OCI-LY7 (cell line): ENCODE measurements at regions not wholly inside any gene's neighbourhood (a gene's known extent, or its start where the extent isn't known, plus 50 kb on each side); places are given as distances from the start of the nearest gene placed in this dataset.

Source experiments
- BruUV-seq: library from RNA; stranded (reverse); fragments of 400-500 nt; replicated peaks from 2 replicates; lab custom pipeline; 2021; lab: Mats Ljungman, UMichigan
- CTCF ChIA-PET: fragments of 300-600 bp; sonication (Branson Sonifier 250); formaldehyde crosslinking; loops from one replicate; lab custom pipeline; 2022; ENCODE audit warnings: antibody characterized with exemption; ENCODE audit not compliant: unreplicated experiment; lab: Charles Lee
- POLR2A ChIA-PET: fragments of 300-600 bp; sonication (Branson Sonifier 250); formaldehyde crosslinking; loops from one replicate; lab custom pipeline; 2022; ENCODE audit warnings: antibody characterized with exemption; lab: Charles Lee
- DNase-seq: peaks from one replicate; pipeline ENCODE4 v3.0.0-alpha.2; 2015; ENCODE audit warnings: low spot score
- H2AFZ ChIP-seq: fragments of 200-600 bp; sonication (generic), shearing (Covaris generic); 2 replicates; pipeline ENCODE4 v1.6.1; 2014; ENCODE audit warnings: mild to moderate bottlenecking, antibody characterized with exemption, low read length, moderate library complexity
- H3K27ac ChIP-seq: fragments of 200-600 bp; sonication (generic); 2 replicates; pipeline ENCODE4 v1.5.1; 2014; ENCODE audit warnings: mixed run types, low read depth, mild to moderate bottlenecking, moderate library complexity, low read length, inconsistent platforms; ENCODE audit not compliant: poor library complexity, severe bottlenecking
- H3K36me3 ChIP-seq: fragments of 200-600 bp; sonication (generic); 2 replicates; pipeline ENCODE4 v1.6.1; 2014; ENCODE audit warnings: mild to moderate bottlenecking, antibody characterized with exemption, low read length, moderate library complexity, mixed read lengths; ENCODE audit not compliant: insufficient read depth
- H3K4me1 ChIP-seq: fragments of 200-600 bp; sonication (generic); 2 replicates; pipeline ENCODE4 v1.5.1; 2014; ENCODE audit warnings: mild to moderate bottlenecking, low read length; ENCODE audit not compliant: insufficient read depth, poor library complexity, severe bottlenecking
- H3K4me2 ChIP-seq: fragments of 200-600 bp; sonication (generic); 2 replicates; pipeline ENCODE4 v1.6.1; 2014; ENCODE audit warnings: mild to moderate bottlenecking, low read length
- H3K4me3 ChIP-seq: fragments of 200-600 bp; sonication (generic); 2 replicates; pipeline ENCODE4 v1.5.1; 2014; ENCODE audit warnings: mild to moderate bottlenecking, low read depth, low read length; ENCODE audit not compliant: poor library complexity, severe bottlenecking
- H3K79me2 ChIP-seq: fragments of 200-600 bp; sonication (generic); 2 replicates; pipeline ENCODE4 v1.6.1; 2016; ENCODE audit warnings: low read depth, mild to moderate bottlenecking, low read length, moderate library complexity, mixed read lengths; ENCODE audit not compliant: insufficient read depth
- H3K9me2 ChIP-seq: fragments of 200-600 bp; sonication (generic); 2 replicates; pipeline ENCODE4 v1.6.1; 2016; ENCODE audit warnings: mild to moderate bottlenecking, low read length, mixed read lengths; ENCODE audit not compliant: insufficient read depth
- H3K9me3 ChIP-seq: fragments of 200-600 bp; sonication (generic); 2 replicates; pipeline ENCODE4 v1.6.1; 2014; ENCODE audit warnings: mild to moderate bottlenecking, mixed run types, low read length, mixed read lengths
- H4K20me1 ChIP-seq: fragments of 200-600 bp; sonication (generic); 2 replicates; pipeline ENCODE4 v1.6.1; 2014; ENCODE audit warnings: mild to moderate bottlenecking, antibody characterized with exemption, low read length, moderate library complexity, mixed read lengths; ENCODE audit not compliant: insufficient read depth
- CTCF ChIP-seq: fragments of 200-600 bp; sonication (generic); conservative IDR thresholded peaks from 2 replicates; pipeline ENCODE4 v1.5.1; 2014; ENCODE audit warnings: mild to moderate bottlenecking, antibody characterized with exemption, low read length, moderate library complexity, mixed read lengths
- EZH2phosphoT487 ChIP-seq: fragments of 200-600 bp; sonication (generic); IDR thresholded peaks from 2 replicates; pipeline ENCODE4 v1.6.1; 2018; ENCODE audit warnings: low read depth, borderline replicate concordance, mild to moderate bottlenecking, mixed run types, antibody characterized with exemption, low read length, moderate library complexity, mixed read lengths
- intact Hi-C: fragments of 100-400 bp; cut with micrococcal nuclease; formaldehyde crosslinking; loops from one replicate; pipeline ENCODE4 v1.10.0; 2022; ENCODE audit not compliant: unreplicated experiment

GRCh38 chr4:28369499-28369898 is 1508.9 kb downstream of the STIM2 start:
- CTCF ChIA-PET: no interaction called here
- no peaks in the 10 kb centered on the region for H3K36me3 ChIP-seq
- no peak overlapping the region for H3K27ac ChIP-seq
- H3K4me3 ChIP-seq: no peak overlapping the region
- no peak for DNase-seq
- H3K4me2 ChIP-seq: no peak overlapping the region
- no peak overlapping the region for H2AFZ ChIP-seq
- no TSS peak for BruUV-seq
- intact Hi-C loops: no loop called here
- TF ChIP-seq EZH2phosphoT487 (no peak), CTCF (no peak)
- no peaks in the 10 kb centered on the region for H3K9me2 ChIP-seq
- no peaks in the 10 kb centered on the region for H3K4me1 ChIP-seq
- H3K9me3 ChIP-seq: no peaks in the 10 kb centered on the region
- H4K20me1 ChIP-seq: no peaks in the 10 kb centered on the region
- POLR2A ChIA-PET: no interaction called here
- no peaks in the 10 kb centered on the region for H3K79me2 ChIP-seq

- TF ChIP-seq CTCF: no peak
- TF ChIP-seq EZH2phosphoT487: no peak
- no peak for DNase-seq
- Histone ChIP-seq H3K4me3 (no peak overlapping the region), H3K4me2 (no peak overlapping the region), H2AFZ (no peak overlapping the region), H3K27ac (no peak overlapping the region), H3K9me2 (no peaks in the 10 kb centered on the region), H3K4me1 (no peaks in the 10 kb centered on the region), H3K9me3 (no peaks in the 10 kb centered on the region), H4K20me1 (no peaks in the 10 kb centered on the region), H3K36me3 (no peaks in the 10 kb centered on the region), H3K79me2 (no peaks in the 10 kb centered on the region)
- intact Hi-C loops: no loop called here
- no TSS peak for BruUV-seq
- ChIA-PET POLR2A (no interaction called here), CTCF (no interaction called here)
Observed at GRCh38 chr4:28373191-28373590, 1512.5 kb downstream of the STIM2 start.

DNA sequence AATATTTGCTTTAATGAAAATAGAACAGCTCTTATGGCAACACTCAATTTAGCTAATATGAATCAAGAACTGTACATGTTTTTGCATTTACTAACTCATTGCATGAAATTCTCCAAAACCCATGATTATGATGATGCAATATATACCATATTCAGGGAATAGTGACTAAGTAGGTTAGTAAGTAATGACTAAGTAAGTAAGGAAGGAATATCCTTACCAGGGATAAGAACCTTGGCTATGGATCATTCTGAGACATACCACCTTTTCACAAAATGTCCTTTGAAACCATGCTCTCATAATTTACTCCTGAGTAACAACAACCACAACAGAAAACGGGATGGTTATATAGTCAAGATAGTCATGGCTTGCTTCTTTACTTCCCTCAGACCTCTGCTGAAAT is 1513.0 kb downstream of the STIM2 start:
- H3K4me1 ChIP-seq: no peaks in the 10 kb centered on the region
- intact Hi-C loops: no loop called here

More for the DNA sequence above, 1513.0 kb downstream of the STIM2 start:
- BruUV-seq: no TSS peak
- Histone ChIP-seq H4K20me1 (no peaks in the 10 kb centered on the region), H3K4me2 (no peak overlapping the region), H3K4me3 (no peak overlapping the region), H3K9me3 (no peaks in the 10 kb centered on the region), H3K79me2 (no peaks in the 10 kb centered on the region), H3K9me2 (no peaks in the 10 kb centered on the region), H3K27ac (no peak overlapping the region), H2AFZ (no peak overlapping the region), H3K36me3 (no peaks in the 10 kb centered on the region)
- POLR2A ChIA-PET: no interaction called here
- TF ChIP-seq EZH2phosphoT487: no peak
- no peak for TF ChIP-seq CTCF
- DNase-seq: no peak
- CTCF ChIA-PET: no interaction called here
